ENCODE measurements at regions not wholly inside any gene's neighbourhood (a gene's known extent, or its start where the extent isn't known, plus 50 kb on each side); places are given as distances from the start of the nearest gene placed in this dataset.
A peak's percentile ranks its signal among the peaks of the same experiment; 100 is the strongest.

GRCh38 chr4:175422331-175422730, 389.7 kb downstream of the GPM6A start:
- DNase-seq (ENCODE audit: low read depth, low spot score) = peak; percentile 47
- CTCF ChIA-PET = no interaction called here
- POLR2A ChIA-PET = no interaction called here

GRCh38 chr4:175424111-175424510, 388.0 kb downstream of the GPM6A start:
- no peak for DNase-seq (ENCODE audit: low read depth, low spot score)
- POLR2A ChIA-PET = interaction anchor here (0.6 kb wide), 1 partner anchor 12 kb away, joined by 3 read pairs; no protein-coding TSS in a partner anchor
- CTCF ChIA-PET = no interaction called here
- no peak overlapping the region for H3K4me3 ChIP-seq (ENCODE audit: low read depth, low read length)
- no peak for TF ChIP-seq CTCF (IDR thresholded peaks at IDR 0.05; ENCODE audit: insufficient read depth, low read length, missing control alignments)

More at GRCh38 chr4:175422331-175422730, 389.7 kb downstream of the GPM6A start:
- no peak overlapping the region for H3K4me3 ChIP-seq (ENCODE audit: low read depth, low read length)
- TF ChIP-seq CTCF (IDR thresholded peaks at IDR 0.05; ENCODE audit: insufficient read depth, low read length, missing control alignments) = no peak

- POLR2A ChIA-PET = no interaction called here
- DNase-seq (ENCODE audit: low read depth, low spot score) = no peak
- no peak overlapping the region for H3K4me3 ChIP-seq (ENCODE audit: low read depth, low read length)
- TF ChIP-seq CTCF (IDR thresholded peaks at IDR 0.05; ENCODE audit: insufficient read depth, low read length, missing control alignments) = no peak
- CTCF ChIA-PET = interaction anchor here (1.2 kb wide), 1 partner anchor 9 kb away, joined by 3 read pairs; no protein-coding TSS in a partner anchor
Observed at GRCh38 chr4:175427751-175428150, 384.3 kb downstream of the GPM6A start.

- POLR2A ChIA-PET = no interaction called here
- CTCF ChIA-PET = no interaction called here
- DNase-seq (ENCODE audit: low read depth, low spot score) = no peak
Observed at GRCh38 chr4:175431694-175432093, 380.4 kb downstream of the GPM6A start.

GRCh38 chr4:175435381-175435783, 376.7 kb downstream of the GPM6A start:
- ChIA-PET POLR2A (no interaction called here), CTCF (no interaction called here)
- no peak for DNase-seq (ENCODE audit: low read depth, low spot score)
- no peak overlapping the region for H3K4me3 ChIP-seq (ENCODE audit: low read depth, low read length)
- no peak for TF ChIP-seq CTCF (IDR thresholded peaks at IDR 0.05; ENCODE audit: insufficient read depth, low read length, missing control alignments)

More at GRCh38 chr4:175431694-175432093, 380.4 kb downstream of the GPM6A start:
- H3K4me3 ChIP-seq (ENCODE audit: low read depth, low read length) = no peak overlapping the region
- no peak for TF ChIP-seq CTCF (IDR thresholded peaks at IDR 0.05; ENCODE audit: insufficient read depth, low read length, missing control alignments)

GRCh38 chr4:175436196-175436595, 375.9 kb downstream of the GPM6A start:
- CTCF ChIA-PET = interaction anchor here (0.6 to 1.5 kb wide), 2 partner anchors 9 to 37 kb away, joined by 3 read pairs; no protein-coding TSS in a partner anchor
- POLR2A ChIA-PET = no interaction called here
- TF ChIP-seq CTCF (IDR thresholded peaks at IDR 0.05; ENCODE audit: insufficient read depth, low read length, missing control alignments) = no peak
- H3K4me3 ChIP-seq (ENCODE audit: low read depth, low read length) = no peak overlapping the region
- DNase-seq (ENCODE audit: low read depth, low spot score) = no peak
